RWPE2 (cell line): ENCODE measurements at regions not wholly inside any gene's neighbourhood (a gene's known extent, or its start where the extent isn't known, plus 50 kb on each side); places are given as distances from the start of the nearest gene placed in this dataset.

Source experiments
- ATAC-seq: fragments of 200-7000 bp; cut with Tn5 transposase; 3 replicates; pipeline ENCODE4 v1.9.1; 2021; ENCODE audit warnings: low read depth
- DNase-seq: peaks from one replicate; pipeline ENCODE4 v3.0.0-alpha.2; 2020; ENCODE audit warnings: low spot score
- H3K27ac ChIP-seq: fragments of 450-650 bp; 2 replicates; pipeline ENCODE4 v1.5.1; 2017; ENCODE audit warnings: mild to moderate bottlenecking; ENCODE audit not compliant: poor library complexity, severe bottlenecking
- H3K27me3 ChIP-seq: fragments of 250-450 bp; sonication (Bioruptor Pico); 2 replicates; pipeline ENCODE4 v1.5.1; 2021; ENCODE audit warnings: mild to moderate bottlenecking, moderate library complexity; ENCODE audit not compliant: insufficient read depth, poor library complexity, severe bottlenecking
- H3K36me3 ChIP-seq: fragments of 250-450 bp; sonication (Bioruptor Pico); 2 replicates; pipeline ENCODE4 v1.5.1; 2020; ENCODE audit warnings: low read depth, mild to moderate bottlenecking, moderate library complexity
- H3K4me1 ChIP-seq: fragments of 250-450 bp; sonication (Bioruptor Pico); 2 replicates; pipeline ENCODE4 v1.5.1; 2021; ENCODE audit warnings: mild to moderate bottlenecking, moderate library complexity; ENCODE audit not compliant: insufficient read depth, poor library complexity, severe bottlenecking
- H3K4me3 ChIP-seq: fragments of 250-450 bp; sonication (Bioruptor Pico); 2 replicates; pipeline ENCODE4 v1.5.1; 2021; ENCODE audit warnings: mild to moderate bottlenecking, moderate library complexity; ENCODE audit not compliant: severe bottlenecking
- H3K9me3 ChIP-seq: fragments of 250-450 bp; sonication (Bioruptor Pico); 2 replicates; pipeline ENCODE4 v1.5.1; 2021; ENCODE audit warnings: mild to moderate bottlenecking, moderate library complexity; ENCODE audit not compliant: severe bottlenecking
- TF ChIP-seq, protein P1 (sequence below): fragments of 450-650 bp; IDR thresholded peaks from one replicate; pipeline ENCODE4 v1.5.1; 2017; ENCODE audit warnings: mild to moderate bottlenecking, moderate library complexity; ENCODE audit not compliant: poor library complexity, severe bottlenecking

DNA sequence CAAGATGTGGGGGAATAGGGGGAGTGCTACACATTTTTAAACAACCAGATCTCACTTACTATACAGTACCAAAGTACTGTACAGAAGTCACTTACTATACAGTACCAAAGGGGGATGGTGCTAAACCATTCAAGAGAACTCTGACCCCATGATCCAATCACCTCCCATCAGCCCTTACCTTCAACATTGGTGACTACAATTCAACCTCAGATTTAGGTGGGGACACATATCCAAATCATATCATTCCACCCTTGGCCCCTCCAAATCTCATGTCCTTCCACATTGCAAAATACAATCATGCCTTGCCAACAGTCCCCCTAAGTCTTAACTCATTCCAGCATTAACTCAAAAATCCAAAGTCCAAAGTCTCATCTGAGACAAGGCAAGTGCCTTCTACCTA is 49.9 kb upstream of the CD2AP start:
- Histone ChIP-seq H3K9me3 (no peaks in the 10 kb centered on the region), H3K27me3 (no peaks in the 10 kb centered on the region), H3K4me1 (no peaks in the 10 kb centered on the region), H3K27ac (no peak overlapping the region), H3K4me3 (no peak overlapping the region), H3K36me3 (no peaks in the 10 kb centered on the region)
- TF ChIP-seq, protein P1, sequence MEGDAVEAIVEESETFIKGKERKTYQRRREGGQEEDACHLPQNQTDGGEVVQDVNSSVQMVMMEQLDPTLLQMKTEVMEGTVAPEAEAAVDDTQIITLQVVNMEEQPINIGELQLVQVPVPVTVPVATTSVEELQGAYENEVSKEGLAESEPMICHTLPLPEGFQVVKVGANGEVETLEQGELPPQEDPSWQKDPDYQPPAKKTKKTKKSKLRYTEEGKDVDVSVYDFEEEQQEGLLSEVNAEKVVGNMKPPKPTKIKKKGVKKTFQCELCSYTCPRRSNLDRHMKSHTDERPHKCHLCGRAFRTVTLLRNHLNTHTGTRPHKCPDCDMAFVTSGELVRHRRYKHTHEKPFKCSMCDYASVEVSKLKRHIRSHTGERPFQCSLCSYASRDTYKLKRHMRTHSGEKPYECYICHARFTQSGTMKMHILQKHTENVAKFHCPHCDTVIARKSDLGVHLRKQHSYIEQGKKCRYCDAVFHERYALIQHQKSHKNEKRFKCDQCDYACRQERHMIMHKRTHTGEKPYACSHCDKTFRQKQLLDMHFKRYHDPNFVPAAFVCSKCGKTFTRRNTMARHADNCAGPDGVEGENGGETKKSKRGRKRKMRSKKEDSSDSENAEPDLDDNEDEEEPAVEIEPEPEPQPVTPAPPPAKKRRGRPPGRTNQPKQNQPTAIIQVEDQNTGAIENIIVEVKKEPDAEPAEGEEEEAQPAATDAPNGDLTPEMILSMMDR, result no peak
- DNase-seq, result no peak
- ATAC-seq, result no peak
